CD14-positive monocyte (primary cell): ENCODE measurements at regions not wholly inside any gene's neighbourhood (a gene's known extent, or its start where the extent isn't known, plus 50 kb on each side); places are given as distances from the start of the nearest gene placed in this dataset.

Source experiments
- DNase-seq, 3 donors: peaks; one replicate each; pipeline ENCODE4 v3.0.0-alpha.2; 2011 to 2022
- H2AFZ ChIP-seq: 2 replicates; pipeline ENCODE4 v1.6.0; 2012; ENCODE audit warnings: mild to moderate bottlenecking, low read depth, low read length, inconsistent platforms; ENCODE audit not compliant: insufficient read depth, poor library complexity, severe bottlenecking
- H3K27ac ChIP-seq, 2 donors: 1 replicate in 1 of 2; 2 replicates in 1 of 2; pipeline ENCODE4 v1.5.1; 2012 to 2013; ENCODE audit warnings: low read length in 2 of 2, control low read depth in 1 of 2, inconsistent platforms in 1 of 2, low read depth in 1 of 2, mild to moderate bottlenecking in 1 of 2
- H3K27me3 ChIP-seq, 2 donors: one replicate each; pipeline versions ENCODE4 v1.6.0 to v1.6.1; 2011 to 2013; ENCODE audit warnings: low read length in 2 of 2; ENCODE audit not compliant: control insufficient read depth in 2 of 2, insufficient read depth in 2 of 2
- H3K36me3 ChIP-seq, 2 donors: replicated peaks in 1 of 2; 1 replicate in 1 of 2; 2 replicates in 1 of 2; pipeline versions ENCODE4 v1.5.1 to v1.6.1; 2012 to 2013; ENCODE audit warnings: low read length in 2 of 2, control low read depth in 1 of 2, inconsistent platforms in 1 of 2, mild to moderate bottlenecking in 1 of 2; ENCODE audit not compliant: insufficient read depth in 2 of 2, control insufficient read depth in 1 of 2
- H3K4me1 ChIP-seq, 2 donors: 1 replicate in 1 of 2; 2 replicates in 1 of 2; pipeline versions ENCODE4 v1.5.1 to v1.6.1; 2012 to 2013; ENCODE audit warnings: low read length in 2 of 2, control low read depth in 1 of 2, inconsistent platforms in 1 of 2, mild to moderate bottlenecking in 1 of 2, moderate library complexity in 1 of 2; ENCODE audit not compliant: insufficient read depth in 2 of 2, control insufficient read depth in 1 of 2
- H3K4me2 ChIP-seq: replicated peaks from 2 replicates; pipeline ENCODE3; 2012; ENCODE audit warnings: low read length, moderate library complexity, mild to moderate bottlenecking; ENCODE audit not compliant: poor library complexity, severe bottlenecking; ENCODE audit errors: extremely low read depth
- H3K4me3 ChIP-seq, 3 experiments: fragments of 200-600 bp in 1 of 3; sonication (generic) in 1 of 3; replicated peaks in 1 of 3; 1 replicate in 2 of 3; 2 replicates in 1 of 3; pipeline ENCODE4 v1.5.1; 2011 to 2013; ENCODE audit warnings: low read length in 3 of 3, mild to moderate bottlenecking in 3 of 3, control low read depth in 2 of 3, low read depth in 2 of 3, inconsistent platforms in 1 of 3, moderate library complexity in 1 of 3
- H3K79me2 ChIP-seq: 2 replicates; pipeline ENCODE4 v1.6.0; 2012; ENCODE audit warnings: mild to moderate bottlenecking, control low read depth, inconsistent platforms, low read length, moderate library complexity; ENCODE audit not compliant: insufficient read depth
- H3K9ac ChIP-seq: 2 replicates; pipeline ENCODE4 v1.6.0; 2017; ENCODE audit warnings: low read length, mild to moderate bottlenecking; ENCODE audit not compliant: insufficient read depth, poor library complexity, severe bottlenecking
- H3K9me3 ChIP-seq, 2 donors: replicated peaks in 1 of 2; 1 replicate in 1 of 2; 2 replicates in 1 of 2; pipeline versions ENCODE4 v1.5.1 to v1.6.1; 2012 to 2013; ENCODE audit warnings: low read length in 2 of 2, control low read depth in 1 of 2; ENCODE audit not compliant: control insufficient read depth in 1 of 2, insufficient read depth in 1 of 2
- H4K20me1 ChIP-seq: 2 replicates; pipeline ENCODE4 v1.6.0; 2012; ENCODE audit warnings: mild to moderate bottlenecking, low read length, control low read depth, moderate library complexity; ENCODE audit not compliant: insufficient read depth
- H3K27ac Mint-ChIP-seq, 7 donors: one replicate each; pipeline ENCODE4 v1.8.0; 2020; ENCODE audit warnings: mild to moderate bottlenecking in 7 of 7, mixed read lengths in 7 of 7, moderate library complexity in 6 of 7, inconsistent platforms in 2 of 7
- H3K27me3 Mint-ChIP-seq, 3 donors: one replicate each; pipeline ENCODE4 v1.8.0; 2021 to 2022; ENCODE audit warnings: low read depth in 3 of 3, mild to moderate bottlenecking in 3 of 3, mixed read lengths in 3 of 3, moderate library complexity in 3 of 3, inconsistent platforms in 1 of 3
- H3K36me3 Mint-ChIP-seq, 2 donors: one replicate each; pipeline ENCODE4 v1.8.0; 2020; ENCODE audit warnings: mixed read lengths in 2 of 2, inconsistent platforms in 1 of 2, mild to moderate bottlenecking in 1 of 2
- H3K4me1 Mint-ChIP-seq: one replicate; pipeline ENCODE4 v1.8.0; 2020; ENCODE audit warnings: mild to moderate bottlenecking, mixed read lengths
- H3K4me3 Mint-ChIP-seq, 2 donors: one replicate each; pipeline ENCODE4 v1.8.0; 2020; ENCODE audit warnings: mild to moderate bottlenecking in 2 of 2, mixed read lengths in 2 of 2, moderate library complexity in 1 of 2
- H3K9me3 Mint-ChIP-seq, 7 donors: one replicate each; pipeline ENCODE4 v1.8.0; 2020 to 2022; ENCODE audit warnings: mixed read lengths in 7 of 7, mild to moderate bottlenecking in 6 of 7, moderate library complexity in 6 of 7, inconsistent platforms in 2 of 7
- WGBS: methylation state at CpG from one replicate; pipeline ENCODE4 v1.1.5; 2013; ENCODE audit warnings: missing lambda C conversion rate; ENCODE audit not compliant: insufficient coverage; 5-methylcytosine and 5-hydroxymethylcytosine counted together
- intact Hi-C, 2 donors: fragments of 100-400 bp; cut with micrococcal nuclease; formaldehyde crosslinking; loops; one replicate each; pipeline versions ENCODE4 v1.15.0 to v1.15.1; 2023
- TF ChIP-seq, protein P1 (sequence below): fragments of 200-600 bp; IDR thresholded peaks from one replicate; pipeline ENCODE4 v1.8.0; 2022; ENCODE audit warnings: antibody characterized with exemption, mild to moderate bottlenecking

DNA sequence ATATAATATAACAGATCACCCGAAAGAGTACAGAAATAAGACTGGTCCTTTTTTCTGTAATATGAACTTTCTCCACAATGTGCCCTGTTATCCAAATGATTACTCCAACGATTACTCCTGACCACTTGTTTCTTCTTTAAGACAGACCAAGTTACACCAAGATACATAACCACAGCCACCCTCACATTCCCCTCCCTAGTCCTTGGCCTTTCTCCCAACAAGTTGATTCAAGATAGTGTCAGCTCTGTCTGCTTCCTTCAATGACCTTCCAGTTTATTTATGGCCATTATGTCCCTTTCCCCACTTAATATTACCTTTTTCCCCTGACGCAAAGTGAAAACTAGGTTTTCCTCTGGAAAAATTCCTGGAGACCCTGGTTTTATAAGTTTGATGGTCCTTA is 397.2 kb downstream of the FAM47B start:
- intact Hi-C loops: no loop called here
- WGBS: 71% methylated on average over 1 of the region's 3 CpGs
- Histone ChIP-seq H3K4me2 (no peak overlapping the region), H3K79me2 (no peaks in the 10 kb centered on the region), H3K4me3 (no peak overlapping the region), H4K20me1 (no peaks in the 10 kb centered on the region), H3K9ac (no peak overlapping the region), H3K27ac (no peak overlapping the region), H3K4me1 (no peaks in the 10 kb centered on the region), H3K9me3 (no peaks in the 10 kb centered on the region), H2AFZ (no peak overlapping the region), H3K27me3 (no peaks in the 10 kb centered on the region), H3K36me3 (no peaks in the 10 kb centered on the region)
- DNase-seq: no peak
- no peaks in the 10 kb centered on the region for H3K36me3 Mint-ChIP-seq
- no peak overlapping the region for H3K4me3 Mint-ChIP-seq
- no peaks in the 10 kb centered on the region for H3K4me1 Mint-ChIP-seq
- no peak overlapping the region for H3K27ac Mint-ChIP-seq
- no peaks in the 10 kb centered on the region for H3K27me3 Mint-ChIP-seq
- TF ChIP-seq, protein P1, sequence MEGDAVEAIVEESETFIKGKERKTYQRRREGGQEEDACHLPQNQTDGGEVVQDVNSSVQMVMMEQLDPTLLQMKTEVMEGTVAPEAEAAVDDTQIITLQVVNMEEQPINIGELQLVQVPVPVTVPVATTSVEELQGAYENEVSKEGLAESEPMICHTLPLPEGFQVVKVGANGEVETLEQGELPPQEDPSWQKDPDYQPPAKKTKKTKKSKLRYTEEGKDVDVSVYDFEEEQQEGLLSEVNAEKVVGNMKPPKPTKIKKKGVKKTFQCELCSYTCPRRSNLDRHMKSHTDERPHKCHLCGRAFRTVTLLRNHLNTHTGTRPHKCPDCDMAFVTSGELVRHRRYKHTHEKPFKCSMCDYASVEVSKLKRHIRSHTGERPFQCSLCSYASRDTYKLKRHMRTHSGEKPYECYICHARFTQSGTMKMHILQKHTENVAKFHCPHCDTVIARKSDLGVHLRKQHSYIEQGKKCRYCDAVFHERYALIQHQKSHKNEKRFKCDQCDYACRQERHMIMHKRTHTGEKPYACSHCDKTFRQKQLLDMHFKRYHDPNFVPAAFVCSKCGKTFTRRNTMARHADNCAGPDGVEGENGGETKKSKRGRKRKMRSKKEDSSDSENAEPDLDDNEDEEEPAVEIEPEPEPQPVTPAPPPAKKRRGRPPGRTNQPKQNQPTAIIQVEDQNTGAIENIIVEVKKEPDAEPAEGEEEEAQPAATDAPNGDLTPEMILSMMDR: no peak
- peaks cover 0 to 2% (median 0%) of the 10 kb centered on the region in 7 donors for H3K9me3 Mint-ChIP-seq

DNA sequence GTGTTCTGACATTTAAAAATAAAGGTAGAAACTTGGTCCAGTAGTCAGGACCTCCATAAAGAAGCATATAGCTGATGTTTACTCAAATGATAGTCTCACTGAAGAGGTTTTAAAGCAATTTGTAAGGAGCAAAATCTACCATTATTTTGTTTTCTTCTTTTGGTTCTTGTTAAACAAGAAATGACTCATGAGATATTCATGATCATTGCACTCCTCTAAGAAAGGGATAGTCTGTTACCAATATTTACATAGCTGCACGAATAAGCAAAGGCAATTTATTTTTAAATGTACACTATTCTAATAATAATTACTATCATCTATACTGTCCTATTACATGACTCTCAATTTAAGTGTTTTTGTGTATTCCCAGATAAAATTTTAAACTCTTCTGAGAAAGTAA is 397.9 kb downstream of the FAM47B start:
- peaks cover 0 to 2% (median 0%) of the 10 kb centered on the region in 7 donors for H3K9me3 Mint-ChIP-seq

More for the DNA sequence above, 397.9 kb downstream of the FAM47B start:
- Mint-ChIP-seq H3K4me3 (no peak overlapping the region), H3K27ac (no peak overlapping the region), H3K4me1 (no peaks in the 10 kb centered on the region), H3K27me3 (no peaks in the 10 kb centered on the region), H3K36me3 (no peaks in the 10 kb centered on the region)
- H4K20me1 ChIP-seq: no peaks in the 10 kb centered on the region
- H3K27me3 ChIP-seq: no peaks in the 10 kb centered on the region
- H3K4me3 ChIP-seq: no peak overlapping the region
- H3K9ac ChIP-seq: no peak overlapping the region
- DNase-seq: no peak
- H3K79me2 ChIP-seq: no peaks in the 10 kb centered on the region
- TF ChIP-seq, protein P1: no peak
- intact Hi-C loops: no loop called here
- no peaks in the 10 kb centered on the region for H3K9me3 ChIP-seq
- no peak overlapping the region for H2AFZ ChIP-seq
- H3K36me3 ChIP-seq: no peaks in the 10 kb centered on the region
- H3K4me1 ChIP-seq: no peaks in the 10 kb centered on the region
- no peak overlapping the region for H3K27ac ChIP-seq
- WGBS: no CpG with 5 or more reads among the region's 1 CpG
- no peak overlapping the region for H3K4me2 ChIP-seq
